Skin of body (tissue), 1 donor: ENCODE measurements at regions not wholly inside any gene's neighbourhood (a gene's known extent, or its start where the extent isn't known, plus 50 kb on each side); places are given as distances from the start of the nearest gene placed in this dataset.

Experiments used
- DNase-seq: peaks from one replicate; lab custom pipeline; 2025; lab: John Stamatoyannopoulos, UW

DNA sequence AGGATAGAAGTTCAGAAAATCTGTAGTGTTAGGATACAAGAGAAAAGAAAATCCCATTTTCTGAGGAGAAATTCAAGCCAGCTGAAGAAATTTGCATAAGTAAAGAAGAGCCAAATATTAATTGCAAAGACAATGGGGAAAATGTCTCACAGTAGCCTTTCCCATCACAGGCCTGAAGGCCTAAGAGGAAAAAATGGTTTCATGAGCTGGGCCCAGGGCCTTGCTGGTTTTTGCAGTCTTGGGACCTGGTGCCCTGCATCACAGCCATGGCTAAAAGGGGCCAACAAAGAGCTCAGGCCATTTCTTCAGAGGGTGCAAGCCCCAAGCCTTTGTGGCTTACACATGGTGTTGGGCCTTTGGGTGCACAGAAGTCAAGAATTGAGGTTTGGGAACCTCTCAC is 413.6 kb upstream of the CYRIA start:
- no peak for DNase-seq

DNA sequence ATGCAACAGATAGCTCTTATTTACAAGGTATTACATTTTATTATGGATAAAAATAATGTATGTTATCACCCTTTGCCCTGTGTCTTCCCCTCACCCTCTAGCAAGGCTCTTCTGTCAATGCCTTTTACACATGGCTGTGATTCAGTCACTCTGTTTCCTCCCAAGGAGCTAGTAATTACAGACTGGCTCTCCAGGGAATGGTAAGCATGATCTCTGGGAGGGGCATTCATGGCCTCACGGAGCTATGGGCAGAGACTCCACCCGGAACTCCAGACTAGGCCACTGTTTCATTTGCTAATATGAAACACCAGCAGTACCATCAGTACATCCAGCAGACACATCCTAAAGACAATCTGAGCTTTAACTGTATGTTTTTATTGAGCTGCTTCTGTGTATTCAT is 410.9 kb upstream of the CYRIA start:
- no peak for DNase-seq

DNA sequence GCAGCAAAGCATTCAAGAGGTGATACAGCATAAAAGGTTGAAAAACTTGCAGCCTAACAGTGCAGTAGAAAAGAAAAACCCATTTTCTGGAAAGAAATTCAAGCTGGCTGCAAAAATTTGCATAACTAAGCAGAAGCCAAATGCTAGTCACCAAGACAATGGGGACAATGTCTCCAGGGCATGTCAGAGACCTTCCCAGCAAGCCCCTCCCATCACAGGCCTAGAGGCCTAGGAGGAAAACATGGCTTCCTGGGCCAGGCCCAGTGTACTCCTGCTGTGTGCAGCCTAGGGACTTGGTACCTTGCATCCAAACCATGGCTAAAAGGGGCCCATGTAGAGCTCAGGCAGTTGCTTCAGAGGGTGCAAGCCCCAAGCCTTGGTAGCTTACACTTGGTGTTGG is 405.1 kb upstream of the CYRIA start:
- DNase-seq = no peak

DNA sequence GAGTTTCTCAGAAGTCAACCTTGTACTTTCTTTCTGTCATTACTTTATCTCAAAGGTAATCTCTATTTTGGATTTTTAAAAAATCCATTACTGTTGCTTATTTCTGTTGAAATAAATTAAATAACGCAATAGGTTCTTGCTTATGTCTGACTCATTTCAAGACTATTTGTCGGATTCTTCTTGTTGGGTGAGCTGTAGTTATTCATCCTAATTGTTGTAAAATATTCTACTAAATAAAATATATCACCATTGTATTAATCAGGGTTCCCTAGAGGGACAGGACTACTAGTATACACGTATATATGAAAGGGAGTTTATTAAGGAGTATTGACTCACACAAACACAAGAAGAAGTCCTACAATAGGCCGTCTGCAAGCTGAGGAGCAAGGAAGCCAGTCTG is 403.9 kb upstream of the CYRIA start:
- no peak for DNase-seq

DNA sequence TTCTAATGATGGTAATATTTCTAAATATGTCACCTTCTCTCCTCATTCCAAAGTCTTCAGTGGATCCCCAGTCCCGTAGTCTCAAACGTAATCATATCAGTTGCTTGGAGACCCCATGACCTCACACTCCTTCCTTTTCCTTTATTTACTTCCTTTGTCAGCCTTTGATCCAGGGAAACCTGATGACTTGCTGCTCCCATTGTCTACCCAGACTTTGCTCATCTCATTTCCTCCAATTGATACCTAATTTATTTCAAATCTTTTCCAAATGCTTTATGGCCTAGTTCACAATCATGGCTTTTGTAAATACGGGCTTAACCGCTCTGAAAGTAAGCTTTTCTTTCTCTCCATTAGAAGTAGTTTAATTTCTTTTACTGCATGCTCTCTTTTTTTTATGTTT is 402.4 kb upstream of the CYRIA start:
- no peak for DNase-seq

DNA sequence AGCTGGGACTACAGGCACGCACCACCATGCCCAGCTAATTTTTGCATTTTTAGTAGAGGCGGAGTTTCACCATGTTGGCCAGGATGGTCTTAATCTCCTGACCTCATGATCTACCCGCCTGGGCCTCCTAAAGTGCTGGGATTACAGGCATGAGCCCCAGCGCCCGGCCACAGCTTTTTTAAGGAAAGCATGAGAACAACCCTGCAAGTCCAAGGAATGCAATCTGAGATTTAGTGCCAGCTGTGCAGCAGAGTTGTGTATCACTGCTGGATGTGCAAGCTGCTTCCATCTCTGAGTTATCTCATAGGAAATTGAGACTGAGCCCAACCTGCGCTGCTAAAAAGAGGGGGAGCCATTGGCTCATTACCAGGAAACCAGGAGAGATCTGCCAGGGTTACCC is 399.9 kb upstream of the CYRIA start:
- no peak for DNase-seq

DNA sequence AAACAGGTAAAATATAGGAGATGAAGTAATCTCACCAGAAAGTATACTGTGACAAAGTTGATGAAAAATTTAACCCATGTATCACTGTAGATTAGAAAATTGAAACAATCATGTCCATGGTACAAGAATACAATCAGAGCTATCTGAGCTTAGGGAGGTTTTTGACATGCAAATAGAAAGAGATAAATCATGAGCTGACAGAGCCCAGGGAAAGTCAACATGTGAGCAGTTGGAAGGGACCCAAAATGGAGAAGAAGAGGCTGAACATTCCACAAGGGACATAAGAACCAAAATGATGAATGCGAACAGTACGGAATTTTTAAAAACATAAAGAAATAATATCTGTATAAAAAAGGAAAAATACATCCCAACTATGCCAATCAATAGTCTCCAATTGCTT is 395.4 kb upstream of the CYRIA start:
- DNase-seq = no peak

DNA sequence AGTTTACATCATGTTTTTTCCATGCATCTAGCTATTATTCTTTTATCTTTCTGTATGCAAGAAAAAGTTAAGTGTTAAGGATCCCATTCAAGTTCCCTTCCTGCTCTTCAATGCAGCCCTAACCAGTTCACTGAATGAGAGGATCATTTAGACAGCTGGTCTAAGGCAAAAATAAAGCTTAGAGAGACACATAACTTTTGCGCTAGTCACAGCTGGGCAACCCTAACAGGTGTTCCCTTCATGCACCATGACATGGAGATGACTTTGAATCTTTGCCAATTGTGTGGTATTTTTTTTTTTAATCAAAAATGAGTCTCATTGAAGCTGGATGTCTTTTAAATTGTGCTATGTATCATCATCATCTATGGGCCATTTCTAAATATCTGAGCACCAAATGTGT is 393.8 kb upstream of the CYRIA start:
- no peak for DNase-seq

DNA sequence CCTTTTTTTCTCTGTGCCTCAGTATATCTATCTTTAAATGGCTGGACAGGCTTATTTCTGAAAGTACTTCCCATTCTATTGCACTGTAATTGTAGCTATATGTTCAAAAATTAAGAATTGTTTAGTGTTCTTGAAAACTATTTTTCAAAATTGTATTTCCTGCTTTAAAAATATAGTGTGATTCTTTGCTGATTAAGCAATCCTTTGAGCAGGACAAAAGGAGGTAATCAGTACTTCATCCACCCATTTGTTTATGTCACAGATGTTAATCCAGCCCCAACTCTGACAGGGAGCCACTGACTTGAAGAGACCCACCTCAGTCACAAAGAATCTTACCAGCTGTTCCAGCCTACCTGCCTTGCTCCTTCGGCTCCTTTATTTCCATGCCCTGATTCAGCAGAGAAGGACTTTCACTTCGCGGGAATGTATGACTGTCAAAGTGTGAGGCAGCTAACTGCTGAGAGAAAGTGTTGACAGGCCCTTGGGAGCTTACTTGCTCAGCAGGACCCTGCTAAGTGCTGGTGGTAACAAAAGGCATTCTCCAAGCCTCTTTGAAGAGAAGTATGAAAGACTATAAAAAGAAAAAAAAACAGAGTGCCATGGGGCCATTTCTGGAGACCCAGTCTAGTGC is 393.3 kb upstream of the CYRIA start:
- no peak for DNase-seq

DNA sequence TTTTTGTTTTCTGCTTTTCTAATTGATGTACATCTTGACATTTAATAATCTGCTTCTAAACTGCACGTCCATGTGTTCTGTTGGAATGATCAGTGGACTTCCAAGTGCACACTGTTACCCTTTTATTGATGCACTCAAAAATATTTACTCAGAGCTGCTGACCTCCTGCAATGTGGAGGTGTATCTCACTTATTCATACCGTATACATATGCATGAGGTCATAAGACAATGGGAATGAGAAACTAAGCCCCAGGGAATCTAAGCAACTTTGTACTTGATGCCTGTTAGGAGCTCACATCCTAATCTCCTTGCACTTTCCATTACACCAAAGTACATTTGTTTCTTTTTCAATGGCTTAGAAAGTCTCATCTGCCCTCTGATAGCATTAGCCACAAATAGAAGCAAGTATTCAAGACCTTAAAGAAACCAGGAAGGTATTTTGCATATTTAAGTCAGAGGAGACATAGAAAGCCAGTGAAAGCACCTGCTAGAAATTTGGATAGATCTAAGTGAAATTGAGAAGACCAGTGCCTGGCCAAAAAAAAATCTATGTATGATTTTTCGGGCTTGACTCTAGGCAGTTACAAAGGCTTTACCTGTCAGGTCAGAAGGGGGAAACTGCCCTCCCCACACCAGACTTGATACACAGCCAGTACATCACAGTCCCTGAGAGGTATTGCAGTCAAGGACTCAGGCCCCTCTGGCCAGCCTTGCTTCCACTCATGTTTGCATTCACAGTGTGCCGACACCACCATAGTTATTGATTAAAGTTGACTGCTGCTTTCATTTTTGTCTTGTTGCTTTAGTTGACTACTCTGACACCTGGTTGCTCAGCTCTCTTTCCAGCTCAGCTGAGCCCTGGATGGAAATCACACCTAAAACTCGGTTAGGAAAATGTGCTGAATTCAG is 391.7 kb upstream of the CYRIA start:
- no peak for DNase-seq

DNA sequence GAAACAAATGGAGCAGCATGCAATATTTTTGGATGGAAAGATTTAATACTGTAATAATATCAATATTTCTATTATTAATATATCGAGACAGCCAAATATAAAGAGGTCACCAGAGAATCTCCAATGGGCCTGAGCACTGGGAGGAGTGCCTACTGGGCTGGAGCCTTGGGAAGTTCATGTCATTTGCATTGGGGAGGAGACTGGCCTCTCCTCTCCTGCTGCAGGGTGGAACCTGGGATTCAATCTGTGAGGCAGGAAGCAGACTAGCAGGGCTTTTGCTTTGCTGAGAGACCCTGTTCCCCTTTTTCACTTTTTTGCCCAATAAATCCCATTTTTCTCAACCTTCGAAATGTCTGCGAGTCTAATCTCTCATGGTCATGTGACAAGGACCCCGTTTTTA is 390.6 kb upstream of the CYRIA start:
- no peak for DNase-seq

DNA sequence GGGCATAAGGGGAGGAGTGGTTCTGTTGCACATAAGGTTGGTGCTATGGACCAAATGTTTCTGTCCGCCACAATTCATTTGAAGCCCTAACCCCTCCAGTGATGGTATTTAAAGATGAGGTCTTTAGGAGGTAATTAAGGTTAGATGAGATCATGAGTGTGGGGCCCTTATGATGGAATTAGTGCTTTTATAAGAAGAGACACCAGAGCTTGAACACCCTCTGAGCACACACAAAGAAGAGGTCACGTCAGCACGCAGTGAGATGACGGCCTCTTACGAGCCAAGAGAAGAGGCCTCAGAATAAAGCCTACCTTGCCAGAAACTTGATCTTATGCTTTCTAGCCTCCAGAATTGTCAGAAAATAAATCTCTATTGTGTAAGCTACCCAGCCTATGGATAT is 386.4 kb upstream of the CYRIA start:
- DNase-seq = no peak

DNA sequence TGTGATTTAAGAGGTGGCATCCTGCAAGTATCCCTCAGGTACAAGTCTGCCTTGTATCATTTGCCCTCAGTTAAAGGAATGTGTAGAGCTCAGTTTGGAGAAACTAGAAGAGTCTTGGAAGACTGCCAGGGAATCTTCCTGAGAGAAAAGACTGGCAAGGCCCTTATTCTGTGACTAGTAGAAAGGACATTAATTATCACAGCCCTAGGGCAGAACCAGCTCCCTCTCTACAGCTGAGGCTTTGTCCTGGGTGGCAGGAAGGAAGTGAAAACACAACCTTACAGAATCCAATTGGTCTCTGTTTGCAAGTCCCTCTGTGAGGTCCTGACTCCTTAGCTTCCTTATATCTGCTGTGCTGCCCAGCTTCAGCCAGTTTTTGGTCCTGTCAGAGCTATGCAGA is 385.9 kb upstream of the CYRIA start:
- DNase-seq = no peak

DNA sequence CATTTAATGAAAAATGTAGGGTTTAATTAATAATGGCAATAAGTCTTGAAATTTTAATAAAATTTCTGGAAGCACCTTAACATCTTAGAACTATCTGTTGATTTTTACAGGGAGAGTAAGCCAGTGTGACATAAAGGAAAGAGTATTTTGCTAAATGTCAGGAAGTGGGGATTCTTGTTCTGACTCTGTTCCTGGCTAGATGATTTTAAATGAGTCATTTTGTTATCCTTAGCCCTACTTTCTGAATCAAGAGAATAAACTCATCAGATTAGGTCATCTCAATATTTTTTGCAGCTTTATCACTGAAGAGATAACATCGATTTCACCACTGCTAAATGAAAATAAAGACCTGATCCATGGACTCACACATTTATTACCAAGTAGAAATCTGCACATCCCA is 377.5 kb upstream of the CYRIA start:
- DNase-seq = no peak

DNA sequence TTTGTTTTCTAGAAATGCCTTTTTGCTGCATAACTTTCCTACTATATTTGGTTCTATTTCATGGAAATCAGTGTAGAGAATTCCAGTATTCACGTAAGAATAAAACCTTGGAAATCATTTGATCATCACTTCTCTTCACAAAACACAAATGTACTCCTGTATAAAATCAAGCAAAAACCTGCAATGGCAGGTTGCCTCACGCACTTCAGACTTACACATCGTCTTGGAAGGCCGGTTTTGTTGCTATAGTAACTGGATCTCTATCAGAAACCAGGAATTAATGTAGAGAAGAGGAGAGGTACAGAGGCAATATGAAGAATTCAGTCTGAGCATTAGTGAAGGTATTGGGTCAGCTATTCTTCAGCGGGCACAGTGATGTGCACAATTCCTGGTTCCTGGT is 370.7 kb upstream of the CYRIA start:
- DNase-seq = no peak

DNA sequence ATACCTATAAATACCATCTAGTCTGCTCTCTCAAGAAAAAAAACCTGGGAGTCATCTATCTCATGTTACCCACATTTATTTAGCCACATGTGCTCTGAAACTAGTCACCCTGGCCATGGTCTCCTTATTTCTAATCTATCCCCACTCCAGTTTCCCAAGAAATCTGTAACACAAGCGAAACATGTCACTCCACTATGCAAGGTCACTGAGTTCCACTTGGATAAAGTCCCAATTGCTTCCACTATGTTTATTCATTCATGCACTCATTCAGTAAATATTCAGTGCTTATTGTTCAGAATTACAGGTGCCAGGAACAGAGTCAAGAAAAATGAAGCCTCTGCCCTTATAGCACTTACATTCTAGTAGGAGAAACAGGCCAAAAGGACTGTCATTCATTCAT is 369.4 kb upstream of the CYRIA start:
- no peak for DNase-seq

DNA sequence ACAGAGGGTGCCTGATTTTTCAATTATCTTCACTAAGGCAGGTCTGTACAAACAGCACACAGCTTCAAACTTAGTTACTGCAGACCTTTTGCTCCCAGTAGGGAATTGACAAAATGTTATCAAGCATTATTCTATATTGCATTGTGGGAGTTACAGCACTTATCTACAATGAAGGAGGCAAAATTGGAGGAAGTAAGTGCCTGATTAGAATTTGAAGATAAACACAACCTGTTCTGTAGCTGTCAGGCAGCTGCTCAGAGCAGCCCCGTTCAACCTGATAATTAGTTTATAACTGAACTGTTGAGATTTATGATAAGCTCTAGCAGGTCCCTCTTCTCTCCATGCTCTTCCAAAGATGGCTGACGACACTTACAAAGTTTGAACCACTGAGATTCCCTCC is 364.4 kb upstream of the CYRIA start:
- DNase-seq = no peak

DNA sequence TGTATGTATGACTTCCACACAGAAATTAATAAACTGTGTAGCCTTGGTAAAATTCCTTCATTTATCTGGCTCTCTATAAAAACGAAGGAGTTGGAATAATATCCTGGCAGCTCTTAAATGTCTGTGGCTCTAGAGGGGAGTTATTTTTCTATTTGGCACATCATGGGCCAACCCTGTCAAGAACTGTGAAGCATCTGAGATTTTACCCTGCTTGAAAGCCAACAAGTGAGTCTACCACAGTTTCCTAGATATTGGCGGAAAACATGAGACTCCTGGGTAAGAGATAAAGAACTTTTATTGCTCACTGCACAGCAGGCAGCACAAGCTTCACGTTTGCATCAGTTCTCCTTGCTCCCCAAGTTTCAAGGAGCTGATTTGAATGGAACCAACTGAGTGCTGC is 346.7 kb upstream of the CYRIA start:
- DNase-seq = no peak

DNA sequence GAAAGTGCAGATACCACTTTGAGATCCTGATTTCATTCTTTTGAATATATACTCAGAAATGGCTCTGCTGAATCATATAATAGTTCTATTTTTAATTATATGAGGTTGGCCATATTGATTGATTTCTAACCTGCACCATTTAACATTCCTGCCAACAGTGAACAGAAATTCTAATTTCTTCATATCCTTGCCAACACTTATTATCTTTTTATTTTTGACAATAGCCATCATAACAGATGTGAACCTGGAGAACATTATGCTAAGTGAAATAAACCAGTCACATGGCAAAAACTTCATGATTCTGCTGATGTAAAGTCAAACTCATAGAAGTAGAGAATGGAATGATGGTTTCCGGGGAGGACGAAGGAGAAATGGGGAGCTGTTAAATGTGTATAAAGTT is 344.5 kb upstream of the CYRIA start:
- no peak for DNase-seq

DNA sequence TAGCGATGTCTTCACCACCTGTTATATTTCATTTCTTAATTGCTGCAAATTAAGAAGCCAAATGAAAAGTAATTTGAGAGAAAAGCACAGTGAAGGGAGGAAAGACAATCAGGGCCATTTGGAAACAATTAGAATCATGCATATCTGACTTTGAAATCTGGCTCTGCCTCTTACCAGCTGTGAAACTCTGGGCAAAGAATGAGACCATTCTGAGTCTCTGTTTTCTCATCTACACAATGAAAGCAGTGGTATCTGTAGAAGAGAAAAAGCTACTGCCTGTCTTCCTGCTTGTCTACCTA is 334.5 kb upstream of the CYRIA start:
- DNase-seq = no peak

DNA sequence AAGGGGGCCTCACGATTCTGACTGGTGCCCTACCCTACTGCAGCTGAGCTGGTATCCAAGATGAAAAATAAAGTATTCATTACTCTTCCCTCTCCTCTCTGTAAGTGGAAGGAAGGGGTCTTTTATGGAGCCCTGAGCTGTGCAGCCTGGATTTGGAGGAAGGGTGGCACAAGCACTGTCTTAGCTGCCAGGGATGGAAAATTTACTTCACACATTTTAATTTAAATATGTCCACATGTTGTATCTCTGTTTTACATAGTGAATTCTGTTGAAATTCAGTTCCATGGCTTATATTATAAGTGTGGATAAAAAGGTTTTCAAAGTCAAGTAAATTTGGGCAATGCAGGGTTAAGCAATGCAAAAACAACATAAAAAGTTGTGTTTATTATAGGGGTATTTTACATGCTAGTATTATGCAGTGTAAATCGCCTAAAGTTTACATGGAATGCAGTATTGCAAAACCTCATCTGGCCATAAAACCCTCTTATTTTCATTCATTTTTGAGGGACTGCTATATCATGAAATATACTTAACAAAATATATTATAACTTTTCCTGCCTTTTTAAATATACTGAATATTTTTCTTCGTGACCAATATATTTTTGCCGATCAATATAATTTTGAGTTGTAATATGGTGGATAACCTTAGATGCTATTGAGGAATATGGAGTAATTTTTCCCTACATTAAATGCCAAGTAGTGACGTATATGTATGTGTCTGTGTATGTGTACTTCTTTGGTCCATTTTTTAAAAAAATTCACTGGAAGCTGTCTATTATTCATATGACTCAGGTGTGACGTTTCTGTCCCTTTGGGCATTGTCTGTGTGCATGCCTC is 333.9 kb upstream of the CYRIA start:
- DNase-seq = no peak

DNA sequence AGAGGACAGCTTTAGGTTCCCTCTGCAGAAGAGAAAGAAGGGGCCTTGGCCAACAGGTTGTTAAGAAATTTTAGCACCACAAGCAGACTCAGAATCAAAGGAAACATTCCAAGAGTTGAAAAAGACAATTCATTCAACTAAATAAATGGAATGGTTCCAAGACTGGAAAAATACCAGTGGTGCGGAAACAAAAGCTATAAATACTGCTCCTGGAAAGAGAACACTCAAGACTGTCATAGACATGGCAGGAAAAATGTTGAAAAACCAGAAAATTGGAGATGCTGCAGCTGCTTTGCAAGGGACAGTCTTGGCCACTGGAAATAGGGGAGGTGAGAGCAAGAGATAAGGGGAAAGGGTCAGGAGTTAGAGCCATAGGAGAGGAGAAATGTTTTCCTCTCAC is 312.7 kb upstream of the CYRIA start:
- no peak for DNase-seq

DNA sequence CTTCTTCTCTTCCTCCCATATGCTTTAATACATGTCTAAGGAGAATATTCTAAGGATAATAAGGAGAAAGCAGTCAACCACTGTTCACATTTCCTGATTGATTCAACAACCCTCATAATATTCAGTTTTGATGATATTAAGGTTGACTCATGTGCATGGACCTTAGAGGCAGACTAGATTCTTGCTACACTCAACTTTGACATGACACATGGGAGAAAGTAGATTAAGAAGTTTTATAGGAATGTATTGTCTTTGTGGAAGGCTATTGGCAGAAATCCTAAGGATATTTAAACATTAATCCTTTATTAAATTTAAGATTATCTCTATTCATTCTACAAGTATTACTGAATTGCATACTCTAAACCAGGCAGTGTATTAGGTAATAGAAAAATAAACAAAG is 309.1 kb upstream of the CYRIA start:
- DNase-seq = no peak
